ENCODE measurements at regions not wholly inside any gene's neighbourhood (a gene's known extent, or its start where the extent isn't known, plus 50 kb on each side); places are given as distances from the start of the nearest gene placed in this dataset.

DNA sequence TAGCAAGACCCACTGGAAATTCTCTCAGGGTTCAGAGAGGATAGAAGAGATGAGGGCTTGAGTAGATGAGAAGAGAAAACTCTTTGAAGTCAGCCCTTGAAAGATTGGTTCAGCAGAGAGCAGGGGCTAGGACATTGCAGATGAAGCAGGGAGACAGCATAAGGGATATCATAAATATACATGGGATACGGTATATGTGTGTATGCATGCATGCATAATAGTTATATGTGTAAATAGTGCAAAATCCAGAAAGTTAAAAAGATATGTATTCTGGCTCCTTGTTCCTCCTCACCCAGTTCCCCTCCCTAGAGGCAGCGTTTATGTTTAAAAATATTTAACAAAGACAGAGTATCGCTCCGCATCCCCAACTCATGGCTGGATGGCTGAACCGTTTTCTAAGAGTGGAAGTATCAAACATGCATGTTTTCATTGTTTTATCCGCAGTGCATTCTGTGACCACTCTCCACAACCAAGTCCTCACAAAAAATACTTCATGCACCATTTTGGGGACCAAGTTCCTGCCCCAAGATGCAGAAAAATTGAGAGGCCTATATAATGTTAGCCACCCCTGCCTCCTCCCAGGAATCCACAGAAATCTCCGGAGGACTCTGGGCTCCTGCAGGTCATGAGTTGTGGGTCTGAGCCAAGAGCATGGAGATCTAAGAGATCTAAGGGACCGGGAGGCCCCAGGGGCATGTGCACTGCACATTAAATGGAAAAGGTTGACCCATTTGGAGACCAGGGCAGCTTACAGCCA, 119.5 kb downstream of the MTX3 start:
- no peak for DNase-seq (ENCODE audit: low spot score)

GRCh38 chr5:79868163-79868670, 122.8 kb downstream of the MTX3 start:
- no peak for DNase-seq (ENCODE audit: low spot score)

DNA sequence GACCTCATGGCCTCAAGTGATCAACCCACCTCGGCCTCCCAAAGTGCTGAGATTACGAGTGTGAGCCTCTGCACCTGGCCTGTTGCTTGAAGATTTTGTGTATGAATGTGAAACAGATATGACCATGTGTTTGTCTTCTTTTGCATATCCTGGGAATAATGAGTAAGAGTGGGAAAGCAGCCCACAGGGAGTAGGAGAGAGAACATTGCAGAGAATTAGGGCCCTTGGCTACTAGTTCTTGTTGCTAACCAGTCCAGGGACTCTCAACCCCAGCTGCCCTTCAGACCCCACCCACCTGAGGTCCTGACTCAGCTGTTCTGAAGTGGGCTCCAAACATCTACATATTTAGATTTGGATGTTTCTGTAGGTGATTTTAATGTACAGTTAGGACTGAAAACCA, 125.5 kb downstream of the MTX3 start:
- no peak for DNase-seq (ENCODE audit: low spot score)

DNA sequence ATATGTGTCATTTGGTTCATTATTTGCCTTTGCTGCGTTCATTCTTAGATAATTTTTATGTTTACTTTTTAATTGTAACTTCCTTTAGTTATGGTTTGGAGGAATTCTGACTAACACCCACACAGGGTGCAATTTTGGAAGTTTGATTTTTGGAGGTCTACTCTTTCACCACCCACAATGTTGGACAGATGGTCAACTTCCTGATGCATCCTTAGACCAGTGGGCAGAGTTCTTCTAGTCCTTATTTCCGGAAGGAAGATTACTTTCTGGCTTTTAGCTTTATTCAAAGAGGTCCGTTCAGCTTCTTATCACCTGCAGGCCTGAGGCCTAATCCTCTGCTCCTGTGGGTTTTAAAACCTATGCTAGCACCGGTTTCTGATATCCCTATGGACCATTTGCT, 126.7 kb downstream of the MTX3 start:
- DNase-seq (ENCODE audit: low spot score), result no peak

DNA sequence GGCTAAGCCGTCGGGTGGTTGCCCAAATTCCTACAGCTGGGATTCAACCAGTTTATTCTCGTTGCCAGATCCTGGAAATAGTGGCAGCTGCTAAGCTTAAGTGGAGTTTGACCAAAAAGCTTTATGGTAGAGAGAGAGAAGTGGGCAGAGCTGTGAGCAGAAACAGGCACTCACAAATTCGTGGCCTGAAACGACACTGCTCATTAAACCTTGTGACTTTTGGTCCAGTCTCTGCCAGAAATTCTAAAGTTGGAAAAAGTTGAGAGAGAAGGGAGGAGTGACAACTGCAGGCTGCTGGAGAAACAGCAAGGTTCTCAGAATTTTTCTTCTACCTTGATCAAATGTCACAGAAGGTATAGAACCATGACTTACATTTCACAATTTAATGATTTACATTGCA, 131.5 kb downstream of the MTX3 start:
- DNase-seq (ENCODE audit: low spot score), result no peak

DNA sequence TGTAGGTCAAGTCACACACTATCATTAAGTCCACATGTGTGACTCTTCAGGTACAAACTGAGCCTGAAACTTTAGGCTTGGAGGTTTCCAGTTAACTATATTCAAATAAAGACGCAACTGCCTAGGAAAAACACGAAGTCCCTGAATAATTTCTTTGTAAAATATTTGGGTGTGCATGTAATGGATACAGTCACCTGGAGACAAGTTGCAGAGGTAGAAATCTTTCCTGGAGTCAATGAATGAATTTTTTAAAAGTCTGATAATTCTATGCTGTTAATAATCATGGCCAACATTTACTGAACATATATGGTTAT, 132.7 kb downstream of the MTX3 start:
- no peak for DNase-seq (ENCODE audit: low spot score)

DNA sequence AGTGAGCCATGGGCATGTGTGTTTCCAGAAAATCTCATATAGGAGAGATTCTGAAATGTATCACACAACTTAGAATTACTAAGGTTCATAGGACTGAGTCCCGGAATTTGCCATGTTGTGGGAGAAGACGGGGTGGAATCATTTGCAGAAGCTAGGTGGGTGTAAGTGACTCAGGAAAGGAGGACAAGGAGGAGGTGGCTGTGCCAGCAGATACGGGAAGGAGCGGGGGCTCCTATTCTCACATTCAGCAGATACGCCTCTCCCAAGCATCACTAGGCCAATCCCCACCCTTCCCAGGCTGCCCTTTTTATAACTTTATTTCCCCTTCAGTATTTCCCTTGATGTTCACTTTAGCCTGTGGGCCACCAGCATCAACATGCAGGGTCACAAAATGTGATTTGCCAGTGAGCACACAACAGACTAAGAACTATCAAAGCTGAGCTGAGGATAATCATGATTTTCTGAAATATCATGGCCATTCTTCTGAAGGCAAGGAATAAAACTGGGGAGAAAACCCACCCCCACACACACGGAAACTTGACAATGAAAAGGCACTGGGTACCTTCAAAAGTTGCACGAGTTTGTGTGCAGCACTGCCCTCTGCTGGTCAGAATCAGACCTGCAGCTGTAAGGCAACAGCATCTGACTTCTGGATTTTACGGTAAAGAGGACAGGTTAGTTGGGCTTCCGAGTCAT, 133.2 kb downstream of the MTX3 start:
- peak; percentile 66 for DNase-seq (ENCODE audit: low spot score)

DNA sequence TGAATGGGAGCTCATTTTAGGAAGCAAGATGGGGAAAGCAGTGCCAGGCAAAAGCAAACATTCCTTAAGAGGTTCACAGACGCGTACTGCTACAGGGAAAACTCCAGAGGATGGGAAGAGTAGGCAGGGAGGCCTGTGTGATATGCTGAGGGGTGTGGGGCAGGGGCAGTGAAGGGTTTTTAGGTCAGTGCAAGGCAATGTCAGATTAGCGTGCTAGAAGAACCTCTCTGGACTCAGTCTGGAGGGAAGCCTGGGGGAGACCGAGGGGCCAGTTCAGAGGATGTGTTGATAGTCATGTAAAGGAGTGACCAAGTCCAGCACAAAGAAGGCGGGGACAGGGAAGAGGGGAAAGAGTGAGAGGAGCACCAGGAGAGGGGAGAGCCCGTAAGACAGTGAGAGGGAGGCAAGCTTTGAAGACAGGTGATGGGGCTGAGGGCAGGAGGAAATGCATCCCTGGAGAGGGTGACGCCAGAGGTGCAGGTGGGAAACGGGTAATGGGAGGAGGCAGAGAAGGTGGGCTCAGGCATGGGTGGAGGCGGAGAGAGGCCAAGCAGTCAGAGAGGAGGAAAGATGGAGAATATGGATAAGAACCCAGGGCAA, 134.5 kb downstream of the MTX3 start:
- no peak for DNase-seq (ENCODE audit: low spot score)

- no peak for DNase-seq (ENCODE audit: low spot score)
Observed at GRCh38 chr5:79853676-79854418, 137.2 kb downstream of the MTX3 start.

DNA sequence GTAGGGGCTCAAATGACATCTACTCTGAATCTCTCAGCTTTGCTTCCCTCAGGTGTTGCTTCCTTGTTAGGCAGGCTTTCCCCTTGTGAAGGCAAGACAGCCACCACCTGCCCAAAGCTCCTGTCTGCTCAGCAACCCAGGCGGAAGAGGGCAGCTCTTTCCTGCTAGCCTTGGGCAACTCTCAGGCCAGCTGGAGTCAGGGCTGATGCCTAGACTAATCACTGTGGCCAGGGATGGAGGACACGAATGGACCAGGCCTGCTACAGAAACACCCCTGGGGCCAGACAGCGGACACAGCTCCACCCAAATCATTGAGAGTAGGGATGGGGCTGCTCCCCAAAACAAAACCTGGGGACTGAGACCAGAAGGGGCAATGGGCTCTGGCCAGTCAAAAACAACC, 138.0 kb downstream of the MTX3 start:
- no peak for DNase-seq (ENCODE audit: low spot score)

GRCh38 chr5:79851391-79851863, 139.6 kb downstream of the MTX3 start:
- no peak for DNase-seq (ENCODE audit: low spot score)

DNA sequence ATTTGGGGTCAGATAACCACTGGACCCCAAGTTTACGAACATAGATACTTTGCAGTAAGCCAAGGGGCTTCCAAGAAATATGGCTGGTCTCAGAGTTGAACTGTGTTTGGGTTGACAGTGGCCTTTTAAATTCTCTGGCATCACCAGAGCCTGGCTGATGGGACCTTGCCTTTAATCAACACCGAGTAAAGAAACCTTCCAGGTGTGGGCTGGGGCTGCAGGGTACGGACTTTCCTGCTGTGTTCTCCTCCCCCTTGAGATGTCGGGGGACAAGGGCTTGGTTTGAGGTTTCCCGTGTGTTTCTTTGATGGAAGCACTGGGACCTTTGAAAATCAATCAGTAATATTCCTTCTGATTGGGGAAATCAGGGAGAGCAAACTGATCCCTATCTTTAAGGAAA, 140.1 kb downstream of the MTX3 start:
- DNase-seq (ENCODE audit: low spot score), result no peak

- DNase-seq (ENCODE audit: low spot score), result no peak
Observed at GRCh38 chr5:79850316-79850822, 140.7 kb downstream of the MTX3 start.

DNA sequence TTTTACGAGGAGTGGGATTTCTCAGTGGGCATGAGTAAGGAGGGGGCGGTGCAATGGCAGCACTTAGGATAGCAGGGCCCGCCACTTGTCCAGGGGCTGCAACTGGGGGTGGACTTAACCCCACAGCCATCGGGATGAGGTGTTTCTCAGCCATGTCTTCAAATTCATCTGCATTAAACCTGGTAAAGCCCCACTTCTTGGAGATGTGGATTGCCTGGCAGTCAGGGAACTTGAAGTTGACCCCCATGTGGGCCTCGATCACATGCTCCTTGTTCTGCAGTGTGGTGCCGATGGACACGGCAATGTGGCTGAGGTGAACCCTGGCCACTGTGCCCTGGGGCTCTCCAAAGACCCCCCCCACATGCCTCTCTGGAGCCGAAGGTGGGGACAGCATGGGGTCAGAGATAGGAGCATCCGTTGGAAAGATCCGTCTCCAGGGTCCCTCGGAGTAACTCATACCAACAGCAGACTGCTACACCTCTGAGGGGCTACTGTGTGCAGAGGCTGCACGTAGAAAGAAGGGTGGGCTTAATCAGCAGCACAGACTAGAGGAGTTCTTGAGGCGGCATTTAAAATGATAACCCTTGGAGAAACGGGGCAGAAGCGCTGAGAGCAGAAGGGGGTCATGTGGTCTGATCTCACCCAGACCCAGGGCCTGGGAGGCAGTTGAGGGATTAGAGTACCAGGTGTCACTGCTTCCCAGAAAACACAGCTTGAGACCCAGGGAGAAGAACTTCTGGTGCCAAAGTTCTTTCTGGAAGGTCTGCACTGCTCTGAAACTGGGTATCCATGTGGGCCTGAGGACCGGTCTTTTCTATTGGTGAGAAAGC, 141.4 kb downstream of the MTX3 start:
- no peak for DNase-seq (ENCODE audit: low spot score)

Measured in cerebellar cortex (tissue), 1 donor.